ENCODE measurements at regions not wholly inside any gene's neighbourhood (a gene's known extent, or its start where the extent isn't known, plus 50 kb on each side); places are given as distances from the start of the nearest gene placed in this dataset.

DNA sequence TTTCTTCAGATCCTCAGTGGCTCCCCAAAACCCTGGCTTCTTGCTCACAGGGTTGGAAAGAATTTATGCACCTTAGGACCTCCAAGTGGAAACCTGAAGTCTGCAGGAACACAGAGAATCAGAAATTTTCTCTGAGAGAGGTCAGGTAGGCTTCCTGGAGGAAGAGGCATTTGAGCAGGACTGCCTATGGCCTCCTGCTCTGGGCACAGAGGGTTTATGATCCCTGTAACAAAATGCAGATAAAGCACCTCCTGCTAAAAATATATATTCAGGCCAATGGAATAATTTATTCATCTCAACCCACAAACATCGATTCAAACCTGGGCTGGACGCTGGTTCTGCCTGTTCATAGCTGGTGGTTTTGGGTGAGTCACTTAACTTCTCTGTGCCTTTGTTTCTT is 68.1 kb upstream of the FGF3 start:
- TF ChIP-seq, protein P1, sequence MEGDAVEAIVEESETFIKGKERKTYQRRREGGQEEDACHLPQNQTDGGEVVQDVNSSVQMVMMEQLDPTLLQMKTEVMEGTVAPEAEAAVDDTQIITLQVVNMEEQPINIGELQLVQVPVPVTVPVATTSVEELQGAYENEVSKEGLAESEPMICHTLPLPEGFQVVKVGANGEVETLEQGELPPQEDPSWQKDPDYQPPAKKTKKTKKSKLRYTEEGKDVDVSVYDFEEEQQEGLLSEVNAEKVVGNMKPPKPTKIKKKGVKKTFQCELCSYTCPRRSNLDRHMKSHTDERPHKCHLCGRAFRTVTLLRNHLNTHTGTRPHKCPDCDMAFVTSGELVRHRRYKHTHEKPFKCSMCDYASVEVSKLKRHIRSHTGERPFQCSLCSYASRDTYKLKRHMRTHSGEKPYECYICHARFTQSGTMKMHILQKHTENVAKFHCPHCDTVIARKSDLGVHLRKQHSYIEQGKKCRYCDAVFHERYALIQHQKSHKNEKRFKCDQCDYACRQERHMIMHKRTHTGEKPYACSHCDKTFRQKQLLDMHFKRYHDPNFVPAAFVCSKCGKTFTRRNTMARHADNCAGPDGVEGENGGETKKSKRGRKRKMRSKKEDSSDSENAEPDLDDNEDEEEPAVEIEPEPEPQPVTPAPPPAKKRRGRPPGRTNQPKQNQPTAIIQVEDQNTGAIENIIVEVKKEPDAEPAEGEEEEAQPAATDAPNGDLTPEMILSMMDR (IDR thresholded peaks at IDR 0.05): no peak
- ATAC-seq (ENCODE audit: poor library complexity) (no peak), DNase-seq (no peak)
- Mint-ChIP-seq H3K36me3 (ENCODE audit: low read depth) (no peaks in the 10 kb centered on the region), H3K9me3 (no peaks in the 10 kb centered on the region), H3K4me3 (no peak overlapping the region), H3K4me1 (ENCODE audit: low read depth) (peaks cover 3% of the 10 kb centered on the region), H3K27me3 (peaks cover 43% of the 10 kb centered on the region), H3K27ac (no peak overlapping the region)
- Histone ChIP-seq H3K36me3 (ENCODE audit: insufficient read depth, low read length) (no peaks in the 10 kb centered on the region), H3K4me1 (ENCODE audit: insufficient read depth, low read length) (peaks cover 5% of the 10 kb centered on the region), H3K9me3 (ENCODE audit: control insufficient read depth in 1 of 2, insufficient read depth in 1 of 2, low read length in 2 of 2) (peaks cover 0 to 6% of the 10 kb centered on the region in 2 experiments), H3K27me3 (ENCODE audit: control insufficient read depth in 1 of 2, insufficient read depth in 2 of 2, low read length in 2 of 2) (peaks cover 18 to 24% of the 10 kb centered on the region in 2 experiments), H3K27ac (ENCODE audit: low read depth in 1 of 2, low read length in 2 of 2) (no peak overlapping the region), H3K4me3 (ENCODE audit: low read length) (no peak overlapping the region)
- ChIA-PET POLR2A (no interaction called here), CTCF (no interaction called here)
- intact Hi-C loops (cut with DNase I, micrococcal nuclease): loop anchor here in 1 of 2 experiments (5.0 kb wide), 1 partner anchor 185 kb away; the partner anchor contains the start of gene FGF19

DNA sequence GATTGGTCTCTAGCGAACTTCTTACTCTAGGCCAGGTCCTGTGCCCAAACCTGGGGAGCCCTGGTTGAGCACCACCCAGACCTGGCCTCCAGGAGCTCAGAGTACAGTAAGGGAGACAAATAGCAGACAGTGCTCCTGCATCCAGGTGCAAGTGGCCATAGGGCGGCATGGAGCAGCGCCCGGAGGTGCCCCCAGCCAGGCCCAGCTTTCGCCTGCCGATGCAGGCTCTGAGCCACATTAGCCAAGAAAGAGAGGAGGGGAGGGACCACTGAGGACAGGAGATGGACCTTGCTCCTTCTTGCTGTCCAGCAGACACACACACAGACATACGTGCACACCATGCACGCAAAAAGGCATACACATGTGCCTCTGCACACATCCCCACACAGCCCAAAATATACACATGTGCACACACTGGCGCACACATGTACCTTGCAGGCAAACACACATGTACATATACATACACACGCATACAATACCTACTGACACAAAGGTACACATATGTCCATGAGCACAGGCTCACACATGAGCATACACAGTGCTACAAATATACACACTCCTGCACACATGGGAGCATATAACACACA is 68.7 kb upstream of the FGF3 start:
- Histone ChIP-seq H3K36me3 (ENCODE audit: insufficient read depth, low read length) (no peaks in the 10 kb centered on the region), H3K4me1 (ENCODE audit: insufficient read depth, low read length) (peaks cover 5% of the 10 kb centered on the region), H3K9me3 (ENCODE audit: control insufficient read depth in 1 of 2, insufficient read depth in 1 of 2, low read length in 2 of 2) (peaks cover 0 to 12% of the 10 kb centered on the region in 2 experiments), H3K4me3 (ENCODE audit: low read length) (no peak overlapping the region), H3K27ac (ENCODE audit: low read depth in 1 of 2, low read length in 2 of 2) (no peak overlapping the region), H3K27me3 (ENCODE audit: control insufficient read depth in 1 of 2, insufficient read depth in 2 of 2, low read length in 2 of 2) (peaks cover 18 to 24% of the 10 kb centered on the region in 2 experiments)
- ChIA-PET CTCF (no interaction called here), POLR2A (no interaction called here)
- no peak overlapping the region for H3K27ac Mint-ChIP-seq
- TF ChIP-seq, protein P1 (IDR thresholded peaks at IDR 0.05): no peak
- intact Hi-C loops (cut with DNase I, micrococcal nuclease): loop anchor here (1.0 to 5.0 kb wide), 2 partner anchors 186 to 202 kb away; partner anchors contain the start of gene FGF19 (in 1 of the 2)
- no peak for DNase-seq
- no peak overlapping the region for H3K4me3 Mint-ChIP-seq
- H3K9me3 Mint-ChIP-seq: no peaks in the 10 kb centered on the region
- peaks cover 49% of the 10 kb centered on the region for H3K27me3 Mint-ChIP-seq
- no peaks in the 10 kb centered on the region for H3K36me3 Mint-ChIP-seq (ENCODE audit: low read depth)
- H3K4me1 Mint-ChIP-seq (ENCODE audit: low read depth): peaks cover 3% of the 10 kb centered on the region
- ATAC-seq (ENCODE audit: poor library complexity): no peak

DNA sequence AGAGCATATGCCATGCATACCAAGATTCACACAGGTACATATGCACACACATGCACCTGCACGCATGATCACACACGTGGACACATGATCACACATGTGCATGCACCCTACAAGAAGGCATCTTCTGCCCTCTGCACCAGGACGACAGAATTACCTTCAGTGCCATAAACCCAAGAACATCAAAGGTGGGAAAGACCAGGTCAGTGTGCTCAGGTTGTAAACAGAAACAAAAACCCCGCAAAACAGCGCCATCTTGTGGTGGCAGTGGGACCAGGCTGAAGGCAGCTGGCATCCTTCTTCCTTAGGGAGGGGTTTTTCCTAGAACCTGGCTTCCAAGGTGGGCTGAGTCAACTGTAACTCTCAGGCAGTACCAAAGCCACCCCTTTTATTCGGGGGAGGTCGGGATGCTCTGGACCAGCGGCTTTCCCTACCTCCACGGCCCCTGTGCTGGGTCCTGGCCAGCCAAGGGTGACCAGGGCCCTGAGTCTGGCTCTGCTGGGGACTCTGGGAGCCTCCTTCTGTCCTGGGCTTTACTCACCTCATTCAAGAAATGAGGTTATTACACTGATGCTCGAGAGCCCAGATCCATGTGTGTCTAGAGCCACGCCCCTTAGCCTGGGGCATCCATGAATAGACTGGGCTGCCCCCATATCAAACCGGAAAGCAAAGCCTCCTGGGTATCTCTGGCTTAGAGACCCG is 69.4 kb upstream of the FGF3 start:
- Mint-ChIP-seq H3K4me1 (ENCODE audit: low read depth) (peaks cover 3% of the 10 kb centered on the region), H3K36me3 (ENCODE audit: low read depth) (no peaks in the 10 kb centered on the region)
- intact Hi-C loops (cut with DNase I, micrococcal nuclease): loop anchor here (1.0 to 5.0 kb wide), 2 partner anchors 186 to 202 kb away; partner anchors contain the start of gene FGF19 (in 1 of the 2)

More for the DNA sequence above, 69.4 kb upstream of the FGF3 start:
- Histone ChIP-seq H3K27me3 (ENCODE audit: control insufficient read depth in 1 of 2, insufficient read depth in 2 of 2, low read length in 2 of 2) (peaks cover 15 to 24% of the 10 kb centered on the region in 2 experiments), H3K4me3 (ENCODE audit: low read length) (no peak overlapping the region), H3K36me3 (ENCODE audit: insufficient read depth, low read length) (no peaks in the 10 kb centered on the region), H3K27ac (ENCODE audit: low read depth in 1 of 2, low read length in 2 of 2) (no peak overlapping the region), H3K9me3 (ENCODE audit: control insufficient read depth in 1 of 2, insufficient read depth in 1 of 2, low read length in 2 of 2) (peaks cover 0 to 10% of the 10 kb centered on the region in 2 experiments), H3K4me1 (ENCODE audit: insufficient read depth, low read length) (peaks cover 5% of the 10 kb centered on the region)
- CTCF ChIA-PET: interaction anchor here (0.7 kb wide), 1 partner anchor 202 kb away, joined by 5 read pairs; no protein-coding TSS in a partner anchor
- H3K27ac Mint-ChIP-seq: no peak overlapping the region
- DNase-seq (peak; percentile 43 to 79 (median 58)), ATAC-seq (ENCODE audit: poor library complexity) (peak; percentile 46)
- peaks cover 53% of the 10 kb centered on the region for H3K27me3 Mint-ChIP-seq
- no peaks in the 10 kb centered on the region for H3K9me3 Mint-ChIP-seq
- H3K4me3 Mint-ChIP-seq: no peak overlapping the region
- TF ChIP-seq, protein P1 (IDR thresholded peaks at IDR 0.05): peak; percentile 91
- POLR2A ChIA-PET: no interaction called here

Data from CD4-positive, alpha-beta T cell (primary cell).